SKM-1 treated with dmso at 0.1 percent for 144 hours (cell line): ENCODE measurements at regions not wholly inside any gene's neighbourhood (a gene's known extent, or its start where the extent isn't known, plus 50 kb on each side); places are given as distances from the start of the nearest gene placed in this dataset.
A peak's percentile ranks its signal among the peaks of the same experiment; 100 is the strongest.

ENCODE experiments used
- DNase-seq: peaks from one replicate; lab custom pipeline; 2025; ENCODE audit not compliant: unreplicated experiment; lab: John Stamatoyannopoulos, UW

DNA sequence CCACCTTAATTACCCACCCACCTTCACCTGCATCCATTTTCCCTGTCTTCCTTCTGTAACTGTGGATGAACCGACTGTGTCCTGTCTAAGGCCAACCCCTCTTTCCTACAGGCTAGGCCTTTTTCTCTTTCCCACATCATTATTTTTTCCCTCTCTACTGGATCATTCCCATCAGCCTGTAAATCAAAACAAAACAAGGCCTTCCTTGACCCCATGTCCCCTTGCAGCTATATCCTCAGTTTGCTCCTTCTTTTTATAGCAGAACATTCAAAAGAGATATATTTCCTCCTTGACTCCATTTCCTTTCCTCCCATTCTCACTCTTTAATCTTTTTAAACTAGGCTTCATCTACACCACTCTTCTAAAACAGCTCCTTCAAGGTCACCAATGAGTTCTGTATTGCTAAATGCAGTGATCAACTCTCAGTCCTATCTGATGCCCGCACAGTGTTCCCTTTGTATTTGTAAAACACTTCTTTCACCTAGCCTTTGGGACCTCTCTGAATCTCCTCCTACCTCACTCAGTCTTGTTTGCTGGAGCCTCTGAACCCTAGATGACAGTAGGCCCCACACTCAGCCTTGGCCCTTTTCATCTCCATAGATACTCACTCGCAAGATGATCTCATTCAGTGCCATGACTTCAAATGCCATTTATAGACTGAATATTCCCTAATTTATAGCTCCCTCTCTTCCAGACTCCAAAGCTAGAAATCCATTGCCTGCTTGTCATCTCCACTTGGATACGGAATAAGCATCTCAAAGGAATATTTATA, 55.7 kb downstream of the CXCR4 start:
- DNase-seq, result no peak

DNA sequence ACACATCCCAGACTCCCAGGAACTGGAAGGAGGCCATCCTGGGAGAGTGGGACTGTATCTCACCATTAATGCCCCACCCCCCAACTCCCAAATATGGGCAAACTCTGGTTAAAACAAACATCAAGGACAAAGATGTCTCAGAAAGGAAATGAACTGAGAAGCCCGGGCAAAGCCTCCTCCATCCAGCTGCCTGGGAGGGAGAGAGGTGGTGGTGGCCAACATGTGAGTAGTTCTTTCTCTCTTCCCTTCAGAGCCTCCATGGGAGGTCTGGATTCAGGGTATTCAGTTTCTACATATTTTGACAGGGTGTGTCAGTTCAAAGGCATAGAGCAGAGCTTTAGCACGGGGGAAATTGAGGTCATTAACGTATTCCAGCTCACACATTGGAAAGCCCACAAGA, 57.5 kb downstream of the CXCR4 start:
- DNase-seq, result no peak

DNA sequence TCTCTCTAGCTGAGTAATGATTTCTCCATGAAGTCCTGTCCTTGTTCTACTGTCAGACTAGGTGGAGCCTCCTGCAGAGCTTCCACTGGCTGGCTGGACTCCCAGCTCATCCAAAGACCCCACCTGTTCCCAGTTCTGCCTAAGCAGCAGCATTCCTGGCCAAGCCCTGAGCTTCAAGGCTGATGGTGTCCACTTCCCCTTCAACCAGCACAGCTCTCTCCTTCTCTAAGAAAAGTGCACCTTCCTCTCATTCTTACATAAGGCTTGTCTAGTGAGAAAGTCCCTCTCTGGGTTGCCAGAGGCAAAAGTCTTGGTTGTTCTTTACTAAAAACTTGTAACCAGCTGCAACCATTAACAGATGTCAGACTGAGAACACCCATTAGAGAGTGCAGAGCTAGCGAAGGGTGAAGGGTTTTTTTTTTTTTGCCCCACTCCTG, 58.9 kb downstream of the CXCR4 start:
- DNase-seq, result no peak

DNA sequence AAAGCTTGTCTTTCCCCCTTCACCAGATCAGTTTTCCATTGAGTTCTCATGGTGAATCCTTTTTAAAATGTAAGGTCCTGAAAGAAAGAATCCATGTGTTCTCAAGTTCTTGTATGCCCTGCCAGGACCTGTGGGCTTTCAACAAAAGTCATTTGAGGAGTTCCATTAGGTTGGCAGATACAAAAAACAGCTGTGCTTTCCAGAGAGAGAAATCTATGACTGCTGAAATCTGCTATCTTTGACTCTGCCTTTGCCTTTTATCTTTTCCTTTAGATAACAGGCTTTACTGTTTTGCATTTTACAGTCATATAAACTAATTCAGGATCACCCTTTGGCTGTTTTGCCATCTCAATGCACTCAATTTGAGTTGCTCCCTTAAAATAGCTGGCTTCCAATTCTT, 59.7 kb downstream of the CXCR4 start:
- DNase-seq, result no peak

DNA sequence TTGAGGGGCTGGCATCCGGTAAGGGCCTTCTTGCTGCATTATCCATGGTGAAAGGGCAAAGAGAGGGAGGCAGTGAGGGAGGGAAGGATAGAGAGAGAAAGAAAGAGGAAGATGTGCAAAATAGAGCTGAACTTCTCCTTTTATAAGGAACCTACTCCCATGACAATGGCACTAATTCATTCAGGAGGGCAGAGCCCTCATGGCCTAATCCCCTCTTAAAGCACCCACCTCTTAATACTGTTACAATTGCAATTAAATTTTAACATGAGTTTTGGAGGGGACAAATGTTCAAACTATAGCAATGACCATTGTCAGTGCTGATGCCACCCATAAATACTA, 60.2 kb downstream of the CXCR4 start:
- peak; percentile 35 for DNase-seq

DNA sequence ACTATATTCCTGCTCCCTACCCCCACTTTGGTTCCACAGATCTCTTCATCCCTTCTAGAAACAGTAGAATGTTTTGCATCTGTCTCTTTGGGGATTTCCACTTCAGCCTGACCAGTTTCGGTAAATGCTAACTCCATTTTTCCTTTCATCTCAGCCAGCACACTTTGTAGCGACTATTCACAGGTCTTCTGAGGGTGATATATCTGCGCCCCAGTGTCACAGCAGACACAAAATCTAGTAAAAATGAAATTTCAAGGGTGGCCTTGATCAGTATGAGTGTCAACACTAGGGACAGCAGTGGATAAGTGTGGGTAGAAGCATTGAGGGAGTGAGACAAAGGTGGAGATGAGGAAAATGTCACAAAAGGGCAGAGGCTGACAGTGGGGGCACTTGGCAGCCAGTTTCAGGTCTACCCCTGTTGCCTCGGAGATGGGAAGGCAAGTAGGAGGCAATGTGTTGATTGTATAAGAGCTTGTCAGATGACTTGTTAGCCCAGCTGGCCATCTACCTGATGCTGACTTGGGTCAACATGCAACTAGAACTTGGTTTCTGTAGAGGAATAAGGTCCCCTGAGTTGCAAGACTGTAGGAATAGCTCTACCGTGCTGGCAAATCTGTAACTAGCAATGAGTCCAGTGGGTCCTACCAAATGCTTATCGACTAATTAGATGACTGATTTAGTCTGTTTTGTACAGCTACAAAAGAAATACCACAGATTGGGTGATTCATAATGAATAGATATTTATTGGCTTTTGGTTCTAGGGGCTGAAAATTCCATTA, 60.7 kb downstream of the CXCR4 start:
- DNase-seq, result no peak

DNA sequence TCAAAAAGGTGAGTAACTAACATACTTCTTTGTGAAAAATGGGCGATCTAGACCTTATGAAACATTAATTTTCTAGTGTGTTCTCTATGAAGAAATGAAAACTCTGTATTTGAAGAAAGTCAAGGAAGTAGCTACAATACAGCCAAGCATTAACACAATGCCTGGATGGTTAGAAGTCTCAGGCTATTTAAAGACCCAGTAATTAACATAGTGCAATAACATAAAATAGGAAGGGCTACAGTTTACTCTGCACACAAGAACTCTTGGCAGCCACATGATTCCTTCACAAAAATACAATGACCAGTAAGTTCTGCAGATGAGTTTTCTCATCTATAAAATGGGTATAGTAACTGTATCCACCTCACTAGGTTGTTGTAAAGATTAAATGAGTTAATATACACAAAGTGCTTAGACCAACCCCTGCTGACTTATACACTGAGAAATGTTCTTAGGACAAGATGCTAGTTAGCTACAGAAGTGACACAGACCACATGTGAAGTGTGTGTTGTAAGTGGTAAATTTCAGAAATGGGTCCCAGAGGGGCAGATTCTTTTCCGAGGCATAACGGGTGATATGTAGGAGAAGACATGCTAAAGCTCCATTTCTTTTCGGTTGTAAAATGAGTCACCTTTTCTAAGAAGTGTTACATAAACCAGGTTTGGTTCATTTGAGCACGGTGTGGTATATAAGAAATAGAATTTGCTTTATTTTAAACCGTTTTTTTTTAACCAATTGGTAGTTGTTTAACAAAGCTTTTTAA, 61.8 kb downstream of the CXCR4 start:
- no peak for DNase-seq

DNA sequence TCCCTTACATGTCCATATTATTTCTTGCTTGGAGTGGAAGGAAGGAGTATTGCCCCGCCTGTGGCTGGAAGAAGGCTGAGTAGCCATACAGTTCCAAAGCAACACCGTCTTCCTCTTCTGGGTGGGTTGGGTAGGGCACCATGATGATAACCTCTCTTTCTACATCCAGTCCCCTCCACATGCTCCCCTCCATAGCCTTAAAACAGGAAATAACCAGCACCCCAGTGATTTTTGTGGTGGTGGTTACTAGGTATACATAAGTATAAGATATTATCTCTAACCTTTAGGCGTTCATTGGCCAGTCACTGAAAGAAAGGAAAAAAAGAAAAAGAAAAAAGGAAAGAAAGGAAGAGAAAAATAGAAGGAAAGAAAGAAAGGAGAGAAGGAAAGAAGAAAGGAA, 63.1 kb downstream of the CXCR4 start:
- DNase-seq, result no peak

DNA sequence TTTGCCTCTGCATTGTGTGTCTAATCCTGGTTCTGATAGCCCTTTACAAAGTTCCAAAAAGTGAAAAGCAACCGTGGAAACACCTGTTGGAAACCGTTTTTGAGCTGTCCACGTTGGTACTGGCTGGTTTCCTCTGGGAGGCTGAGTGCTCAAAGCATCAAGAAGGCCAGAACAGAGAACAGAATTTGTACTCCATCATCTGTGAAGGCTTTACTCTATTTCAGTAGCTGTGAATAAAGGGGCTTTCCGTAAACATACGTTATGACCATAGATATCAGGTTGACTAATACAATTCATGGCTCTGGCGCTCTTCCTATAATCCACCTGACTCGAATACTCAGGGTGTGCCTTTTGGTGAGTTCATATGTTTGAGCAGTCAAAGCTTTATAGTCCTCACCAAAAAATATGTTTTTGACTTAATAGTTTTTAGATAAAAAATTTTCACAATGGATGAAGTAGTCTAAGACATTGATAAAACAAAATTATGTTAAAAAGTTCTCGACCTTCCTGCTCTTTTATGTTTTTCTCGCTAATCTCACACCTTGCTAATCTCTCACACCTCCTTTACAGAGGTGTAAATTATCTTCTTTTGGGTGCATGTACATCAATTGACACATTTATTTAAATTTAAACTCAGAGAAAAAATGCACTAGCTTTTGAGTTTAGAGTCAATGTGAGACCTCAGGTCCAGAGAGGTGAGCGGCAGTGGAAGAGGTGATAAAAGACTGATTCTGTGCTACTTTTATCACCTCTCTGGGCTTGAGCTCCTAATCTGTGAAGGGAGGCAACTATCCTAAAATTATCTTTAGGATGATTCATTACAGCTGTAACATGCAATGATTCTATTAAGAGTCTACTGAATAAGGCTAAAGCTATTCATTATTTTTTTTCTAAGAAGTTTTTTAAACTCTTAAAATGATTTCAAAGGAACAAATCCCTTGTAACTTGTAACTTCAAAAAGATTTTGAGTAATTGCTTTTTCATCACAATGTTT, 65.3 kb downstream of the CXCR4 start:
- no peak for DNase-seq

DNA sequence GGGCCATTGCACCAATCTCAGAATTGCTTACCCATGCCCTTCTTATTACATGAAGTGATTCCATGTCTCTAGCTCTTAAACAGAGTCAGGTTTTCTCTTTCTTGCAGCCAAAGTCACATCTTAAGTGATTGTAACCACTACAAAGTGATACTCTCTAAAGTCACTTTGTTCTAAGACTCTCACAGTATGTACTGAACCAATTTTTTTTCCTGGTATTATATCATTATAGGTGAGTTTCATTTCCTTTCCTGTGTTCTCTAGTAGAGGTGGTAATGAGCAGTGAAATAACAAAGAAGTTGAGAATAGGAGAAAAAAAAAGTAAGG, 66.3 kb upstream of the DARS1 start:
- no peak for DNase-seq

DNA sequence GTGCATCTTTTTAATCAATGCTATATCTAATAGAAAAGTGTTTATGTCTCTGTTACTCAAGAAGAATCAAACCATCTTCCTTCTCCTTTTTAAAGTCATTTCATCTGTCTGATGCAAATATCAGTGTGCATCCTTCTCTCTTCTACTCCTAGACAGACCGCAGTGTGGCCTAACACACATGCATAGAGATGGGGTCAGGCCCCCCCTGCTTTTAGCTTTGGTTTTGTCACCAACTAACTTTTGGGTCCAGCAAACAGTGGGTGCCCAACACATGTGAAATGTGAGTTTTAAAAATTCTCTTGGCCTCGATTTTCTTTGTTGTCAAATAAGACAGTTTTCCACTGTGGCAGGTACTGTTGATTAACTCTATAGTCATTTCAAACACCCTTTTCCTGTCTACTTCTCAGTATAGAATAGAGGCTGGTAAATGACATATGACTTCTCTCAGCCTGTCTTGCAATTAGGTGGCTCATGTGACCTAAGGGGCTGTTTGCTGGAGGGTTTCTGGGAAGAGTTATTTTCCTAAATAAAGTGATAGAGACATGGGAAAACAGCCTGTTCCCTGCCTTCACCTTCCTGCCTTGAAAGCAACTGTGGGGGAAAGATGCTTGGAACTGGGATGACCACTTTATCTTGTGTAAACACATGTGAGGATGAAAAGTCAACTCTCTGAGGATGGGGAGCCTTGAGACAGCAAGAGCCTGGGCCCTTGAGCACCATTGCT, 65.7 kb upstream of the DARS1 start:
- DNase-seq, result no peak

DNA sequence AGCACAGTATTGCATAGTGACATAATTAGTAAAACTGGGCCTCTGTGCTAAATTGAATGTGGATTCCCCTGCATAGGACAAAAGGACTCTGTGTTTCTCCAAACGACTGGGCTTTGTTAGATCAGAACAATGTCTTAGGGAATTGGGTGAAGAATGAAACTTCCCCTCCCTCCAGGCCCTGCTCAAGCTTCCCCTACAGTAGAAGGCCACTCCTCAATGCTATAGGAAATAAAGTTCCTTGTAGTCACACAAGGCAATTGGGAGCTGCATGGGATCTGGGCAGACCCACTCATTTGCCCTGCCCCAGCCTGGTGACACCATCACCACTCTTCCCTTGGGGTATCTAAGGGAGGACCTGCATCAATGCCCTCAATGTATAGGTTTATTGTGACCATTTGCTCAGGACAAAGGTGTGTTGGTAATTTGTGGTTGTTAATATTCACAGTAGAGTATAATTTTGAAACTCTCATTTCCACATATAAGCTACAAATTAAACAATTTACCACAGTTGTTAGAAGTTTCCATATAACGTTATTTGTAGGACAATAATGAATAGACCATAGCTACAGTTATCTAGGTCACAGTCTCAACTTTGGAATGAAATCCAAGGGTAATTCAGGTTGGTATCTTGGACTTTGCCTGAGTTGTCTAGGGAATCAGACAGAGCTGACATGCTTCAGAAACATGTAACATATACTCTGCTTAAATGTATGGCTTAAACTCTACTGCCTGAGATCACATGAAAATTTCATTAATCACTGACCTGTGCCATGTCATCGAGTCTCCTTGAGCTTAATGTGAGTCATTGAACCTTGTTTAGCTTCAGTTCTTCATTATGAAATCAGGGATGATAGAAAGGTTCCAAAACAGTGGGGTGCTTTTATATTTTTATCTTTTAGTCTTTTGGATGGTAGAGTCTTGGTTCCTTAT, 64.8 kb upstream of the DARS1 start:
- DNase-seq, result no peak

DNA sequence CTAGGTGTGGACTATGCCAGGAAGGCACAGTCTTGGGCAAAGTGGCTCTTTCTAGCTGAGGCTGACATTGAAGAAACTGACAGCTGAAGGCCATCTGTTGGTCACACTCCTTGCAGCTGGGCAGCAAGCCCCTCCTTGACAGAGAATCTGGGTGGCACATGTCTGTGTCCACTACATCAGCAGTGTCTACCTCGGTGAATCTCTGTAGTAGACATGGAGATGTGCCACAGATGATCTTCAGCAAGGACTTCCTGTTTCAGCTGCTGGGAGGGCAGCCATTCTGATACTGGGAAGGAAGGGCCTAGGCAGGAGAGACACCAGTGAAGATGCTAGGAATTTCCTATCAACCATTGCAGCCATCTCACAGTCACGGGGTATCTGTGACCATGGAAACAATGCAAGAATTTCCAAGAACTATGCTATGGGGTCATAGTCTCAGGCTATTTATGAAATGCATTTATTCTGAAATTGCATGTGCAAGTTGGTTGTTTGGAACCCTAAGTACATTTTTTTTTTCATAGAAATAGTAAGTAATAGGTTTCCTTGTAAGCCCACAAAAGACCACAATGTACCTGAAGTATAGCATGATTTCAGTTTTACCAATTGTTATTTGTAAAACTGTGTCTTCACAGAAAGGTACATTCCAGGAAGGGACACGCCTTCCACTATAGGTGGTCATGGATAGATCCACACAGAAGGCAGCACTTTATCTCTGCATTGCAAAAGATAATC, 63.8 kb upstream of the DARS1 start:
- DNase-seq, result no peak

DNA sequence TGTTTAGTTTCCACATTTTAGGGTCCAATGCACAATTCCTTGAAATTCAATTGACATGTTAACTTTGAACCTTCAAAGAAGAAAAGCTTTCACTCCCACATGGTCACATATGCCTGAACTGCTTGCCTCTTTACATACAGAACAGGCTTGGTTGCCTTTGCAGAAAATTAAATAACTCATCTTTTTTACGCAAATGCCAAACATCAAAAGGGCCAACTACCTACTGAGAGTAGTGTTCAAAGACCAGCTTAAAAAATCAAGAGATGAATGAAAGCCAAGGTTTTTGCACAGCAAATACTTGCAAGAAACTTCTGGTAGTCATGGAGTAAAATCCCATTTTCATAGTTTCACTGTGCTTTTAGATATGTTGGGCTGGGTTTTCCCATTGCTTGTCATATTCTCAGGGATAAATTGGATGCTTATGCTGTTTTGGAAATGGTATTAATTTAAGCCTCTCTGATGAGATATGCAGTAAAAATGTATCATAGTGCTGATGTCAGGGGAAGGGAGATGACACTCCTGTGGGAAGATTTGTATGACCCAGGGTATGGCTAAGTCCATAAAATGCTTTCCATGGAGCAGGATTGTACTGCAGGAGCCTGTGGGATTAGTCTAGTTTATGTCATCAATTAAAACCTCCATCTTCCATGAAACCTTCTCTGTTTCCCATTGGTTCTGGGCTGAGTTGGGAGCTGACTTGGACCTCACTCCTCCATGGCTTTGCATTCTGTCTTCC, 60.6 kb upstream of the DARS1 start:
- no peak for DNase-seq

DNA sequence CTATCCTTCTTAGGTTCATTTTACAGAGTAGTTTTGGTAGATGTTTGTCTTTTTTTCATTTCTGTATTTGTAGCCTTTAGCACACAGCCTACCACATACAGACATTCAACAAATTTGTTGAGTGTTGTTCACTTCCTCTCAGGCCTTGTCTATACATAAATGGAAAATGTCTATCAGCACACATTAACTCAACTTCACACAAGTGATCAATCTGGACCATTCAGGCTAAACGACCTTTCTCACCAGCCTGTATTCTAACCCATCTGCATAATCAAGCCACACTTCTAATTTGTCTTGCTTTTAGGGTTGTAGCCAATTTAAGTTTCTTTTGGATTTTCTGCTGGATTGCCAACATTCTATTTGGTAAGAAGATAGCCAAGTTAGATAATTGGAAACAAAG, 59.9 kb upstream of the DARS1 start:
- no peak for DNase-seq
